GM12892 (cell line): ENCODE measurements at regions not wholly inside any gene's neighbourhood (a gene's known extent, or its start where the extent isn't known, plus 50 kb on each side); places are given as distances from the start of the nearest gene placed in this dataset.

ENCODE experiments used
- POLR2A ChIP-seq: IDR thresholded peaks from 2 replicates; pipeline ENCODE4 v1.6.1; 2011; ENCODE audit warnings: low read depth, low read length, control low read depth
- POLR2AphosphoS5 ChIP-seq: IDR thresholded peaks from 2 replicates; pipeline ENCODE4 v1.6.1; 2011; ENCODE audit warnings: low read depth, low read length, control low read depth

DNA sequence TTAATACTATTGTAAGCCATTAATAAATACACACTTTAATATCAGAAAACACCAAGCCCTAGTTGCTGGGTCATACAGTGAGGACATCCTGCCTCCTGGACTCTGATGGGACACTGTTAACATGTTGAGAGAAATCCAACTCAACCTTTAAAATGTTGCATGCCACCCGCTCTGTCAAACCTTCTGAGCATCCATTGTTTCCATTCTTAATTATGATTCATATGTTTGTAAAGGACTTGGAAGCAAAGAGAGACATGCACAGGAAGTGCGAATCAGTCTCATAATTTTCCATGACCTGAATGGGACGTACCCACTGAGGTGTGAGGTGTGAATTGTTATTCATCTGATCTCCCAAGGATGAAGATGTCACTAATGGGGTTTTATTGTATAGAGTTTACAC is 186.4 kb downstream of the CAAP1 start:
- TF ChIP-seq POLR2A (no peak), POLR2AphosphoS5 (no peak)
